ENCODE measurements at regions not wholly inside any gene's neighbourhood (a gene's known extent, or its start where the extent isn't known, plus 50 kb on each side); places are given as distances from the start of the nearest gene placed in this dataset.

GRCh38 chr16:75811020-75811634 is 84.8 kb upstream of the CPHXL start:
- TF ChIP-seq, protein P1, sequence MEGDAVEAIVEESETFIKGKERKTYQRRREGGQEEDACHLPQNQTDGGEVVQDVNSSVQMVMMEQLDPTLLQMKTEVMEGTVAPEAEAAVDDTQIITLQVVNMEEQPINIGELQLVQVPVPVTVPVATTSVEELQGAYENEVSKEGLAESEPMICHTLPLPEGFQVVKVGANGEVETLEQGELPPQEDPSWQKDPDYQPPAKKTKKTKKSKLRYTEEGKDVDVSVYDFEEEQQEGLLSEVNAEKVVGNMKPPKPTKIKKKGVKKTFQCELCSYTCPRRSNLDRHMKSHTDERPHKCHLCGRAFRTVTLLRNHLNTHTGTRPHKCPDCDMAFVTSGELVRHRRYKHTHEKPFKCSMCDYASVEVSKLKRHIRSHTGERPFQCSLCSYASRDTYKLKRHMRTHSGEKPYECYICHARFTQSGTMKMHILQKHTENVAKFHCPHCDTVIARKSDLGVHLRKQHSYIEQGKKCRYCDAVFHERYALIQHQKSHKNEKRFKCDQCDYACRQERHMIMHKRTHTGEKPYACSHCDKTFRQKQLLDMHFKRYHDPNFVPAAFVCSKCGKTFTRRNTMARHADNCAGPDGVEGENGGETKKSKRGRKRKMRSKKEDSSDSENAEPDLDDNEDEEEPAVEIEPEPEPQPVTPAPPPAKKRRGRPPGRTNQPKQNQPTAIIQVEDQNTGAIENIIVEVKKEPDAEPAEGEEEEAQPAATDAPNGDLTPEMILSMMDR (IDR thresholded peaks at IDR 0.05), result no peak
- TF ChIP-seq POLR2A (IDR thresholded peaks at IDR 0.05) (no peak), EP300 (IDR thresholded peaks at IDR 0.05) (no peak)
